ENCODE measurements at regions not wholly inside any gene's neighbourhood (a gene's known extent, or its start where the extent isn't known, plus 50 kb on each side); places are given as distances from the start of the nearest gene placed in this dataset.

GRCh38 chr18:34018336-34018735 is 206.4 kb downstream of the NOL4 start:
- DNase-seq (ENCODE audit: low read depth, low spot score), result no peak
- no peak overlapping the region for H3K4me3 ChIP-seq (ENCODE audit: low read depth, low read length)
- TF ChIP-seq CTCF (IDR thresholded peaks at IDR 0.05; ENCODE audit: low read depth, low read length), result no peak
- in situ Hi-C loops (cut with HindIII; ENCODE audit: low sequenced_read_pairs), result no loop called here

- no peak for TF ChIP-seq CTCF (IDR thresholded peaks at IDR 0.05; ENCODE audit: low read depth, low read length)
- no peak overlapping the region for H3K4me3 ChIP-seq (ENCODE audit: low read depth, low read length)
- DNase-seq (ENCODE audit: low read depth, low spot score), result no peak
- in situ Hi-C loops (cut with HindIII; ENCODE audit: low sequenced_read_pairs), result no loop called here
Observed at GRCh38 chr18:34003687-34004086, 221.0 kb downstream of the NOL4 start.

GRCh38 chr18:34002130-34002529 is 222.6 kb downstream of the NOL4 start:
- H3K4me3 ChIP-seq (ENCODE audit: low read depth, low read length), result no peak overlapping the region
- TF ChIP-seq CTCF (IDR thresholded peaks at IDR 0.05; ENCODE audit: low read depth, low read length), result no peak
- no peak for DNase-seq (ENCODE audit: low read depth, low spot score)
- in situ Hi-C loops (cut with HindIII; ENCODE audit: low sequenced_read_pairs), result no loop called here

GRCh38 chr18:34001376-34001775 is 223.3 kb downstream of the NOL4 start:
- DNase-seq (ENCODE audit: low read depth, low spot score), result no peak
- in situ Hi-C loops (cut with HindIII; ENCODE audit: low sequenced_read_pairs), result no loop called here
- no peak for TF ChIP-seq CTCF (IDR thresholded peaks at IDR 0.05; ENCODE audit: low read depth, low read length)

GRCh38 chr18:33987206-33987605 is 237.5 kb downstream of the NOL4 start:
- in situ Hi-C loops (cut with HindIII; ENCODE audit: low sequenced_read_pairs), result no loop called here
- TF ChIP-seq CTCF (IDR thresholded peaks at IDR 0.05; ENCODE audit: low read depth, low read length), result no peak
- H3K4me3 ChIP-seq (ENCODE audit: low read depth, low read length), result no peak overlapping the region
- DNase-seq (ENCODE audit: low read depth, low spot score), result no peak

More at GRCh38 chr18:34001376-34001775, 223.3 kb downstream of the NOL4 start:
- H3K4me3 ChIP-seq (ENCODE audit: low read depth, low read length), result no peak overlapping the region

GRCh38 chr18:33983126-33983525 is 241.6 kb downstream of the NOL4 start:
- no peak for TF ChIP-seq CTCF (IDR thresholded peaks at IDR 0.05; ENCODE audit: low read depth, low read length)
- in situ Hi-C loops (cut with HindIII; ENCODE audit: low sequenced_read_pairs), result no loop called here
- DNase-seq (ENCODE audit: low read depth, low spot score), result no peak
- no peak overlapping the region for H3K4me3 ChIP-seq (ENCODE audit: low read depth, low read length)

- TF ChIP-seq CTCF (IDR thresholded peaks at IDR 0.05; ENCODE audit: low read depth, low read length), result no peak
- in situ Hi-C loops (cut with HindIII; ENCODE audit: low sequenced_read_pairs), result no loop called here
- DNase-seq (ENCODE audit: low read depth, low spot score), result peak; percentile 2
Observed at GRCh38 chr18:33960417-33960816, 264.3 kb downstream of the NOL4 start.

More at GRCh38 chr18:33960417-33960816, 264.3 kb downstream of the NOL4 start:
- no peak overlapping the region for H3K4me3 ChIP-seq (ENCODE audit: low read depth, low read length)
